ENCODE measurements at regions not wholly inside any gene's neighbourhood (a gene's known extent, or its start where the extent isn't known, plus 50 kb on each side); places are given as distances from the start of the nearest gene placed in this dataset.

DNA sequence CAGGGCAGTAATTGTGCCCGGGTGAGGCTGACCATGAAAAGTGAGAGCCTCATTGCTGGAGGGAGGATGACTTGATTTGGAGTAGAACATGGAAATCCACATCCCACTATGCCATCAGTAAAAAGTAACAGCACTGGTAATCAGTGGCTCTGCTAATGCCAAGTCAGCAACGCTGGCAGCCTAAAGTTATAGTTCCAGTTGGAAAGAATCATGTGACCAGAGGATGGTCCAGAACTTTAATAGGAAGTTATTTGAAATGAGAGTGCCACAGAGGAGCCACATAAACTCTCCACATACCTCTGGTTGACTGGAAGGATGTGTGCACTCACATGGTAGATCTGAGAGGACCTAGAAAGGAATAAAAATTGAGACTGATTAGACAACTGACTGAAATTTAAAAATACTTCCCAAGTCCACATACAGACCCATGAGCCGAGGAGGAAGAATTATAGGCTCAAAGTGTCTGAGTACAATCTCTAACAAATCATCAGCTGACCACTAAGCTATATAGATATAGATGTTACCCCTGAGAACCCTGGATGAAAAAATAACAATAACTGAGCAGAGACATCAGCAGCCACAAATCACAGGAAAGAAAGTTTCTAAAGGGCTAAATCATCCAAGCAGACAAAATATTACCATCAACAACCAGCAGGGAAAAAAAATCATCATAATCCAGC lies 346.8 kb downstream of the STK39 start:
- TF ChIP-seq, protein P1, sequence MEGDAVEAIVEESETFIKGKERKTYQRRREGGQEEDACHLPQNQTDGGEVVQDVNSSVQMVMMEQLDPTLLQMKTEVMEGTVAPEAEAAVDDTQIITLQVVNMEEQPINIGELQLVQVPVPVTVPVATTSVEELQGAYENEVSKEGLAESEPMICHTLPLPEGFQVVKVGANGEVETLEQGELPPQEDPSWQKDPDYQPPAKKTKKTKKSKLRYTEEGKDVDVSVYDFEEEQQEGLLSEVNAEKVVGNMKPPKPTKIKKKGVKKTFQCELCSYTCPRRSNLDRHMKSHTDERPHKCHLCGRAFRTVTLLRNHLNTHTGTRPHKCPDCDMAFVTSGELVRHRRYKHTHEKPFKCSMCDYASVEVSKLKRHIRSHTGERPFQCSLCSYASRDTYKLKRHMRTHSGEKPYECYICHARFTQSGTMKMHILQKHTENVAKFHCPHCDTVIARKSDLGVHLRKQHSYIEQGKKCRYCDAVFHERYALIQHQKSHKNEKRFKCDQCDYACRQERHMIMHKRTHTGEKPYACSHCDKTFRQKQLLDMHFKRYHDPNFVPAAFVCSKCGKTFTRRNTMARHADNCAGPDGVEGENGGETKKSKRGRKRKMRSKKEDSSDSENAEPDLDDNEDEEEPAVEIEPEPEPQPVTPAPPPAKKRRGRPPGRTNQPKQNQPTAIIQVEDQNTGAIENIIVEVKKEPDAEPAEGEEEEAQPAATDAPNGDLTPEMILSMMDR (IDR thresholded peaks at IDR 0.05; ENCODE audit: unreplicated experiment in 3 of 3) = no peak
- Mint-ChIP-seq H3K27ac (no peak overlapping the region), H3K4me1 (no peaks in the 10 kb centered on the region), H3K9me3 (peaks cover 4% of the 10 kb centered on the region), H3K36me3 (ENCODE audit: low read depth) (no peaks in the 10 kb centered on the region), H3K27me3 (ENCODE audit: low read depth) (peaks cover 6% of the 10 kb centered on the region), H3K4me3 (no peak overlapping the region)

DNA sequence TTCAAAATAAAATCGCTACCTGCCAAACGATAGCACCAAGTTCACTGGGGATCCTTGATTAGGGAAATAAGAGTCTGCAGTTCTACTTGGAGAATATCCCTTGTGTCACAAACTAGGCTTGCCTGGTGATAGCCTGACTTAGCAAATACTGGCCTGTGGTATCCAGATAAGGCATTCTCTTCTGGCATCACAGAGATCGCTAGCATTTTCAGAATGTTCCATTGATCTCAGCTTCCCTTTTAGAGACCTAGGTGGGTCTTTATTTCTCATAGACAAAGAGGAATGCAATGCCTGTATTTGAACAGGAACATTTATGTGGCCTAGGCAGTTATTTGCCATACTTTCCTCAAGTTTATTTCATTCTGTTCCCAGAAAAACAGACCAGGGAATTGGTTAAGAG lies 349.1 kb downstream of the STK39 start:
- no peaks in the 10 kb centered on the region for H3K4me1 Mint-ChIP-seq
- no peaks in the 10 kb centered on the region for H3K36me3 Mint-ChIP-seq (ENCODE audit: low read depth)
- H3K4me3 Mint-ChIP-seq = no peak overlapping the region
- H3K27ac Mint-ChIP-seq = no peak overlapping the region
- H3K27me3 Mint-ChIP-seq (ENCODE audit: low read depth) = peaks cover 6% of the 10 kb centered on the region
- TF ChIP-seq, protein P1 (IDR thresholded peaks at IDR 0.05; ENCODE audit: unreplicated experiment in 3 of 3) = no peak
- peaks cover 7% of the 10 kb centered on the region for H3K9me3 Mint-ChIP-seq

DNA sequence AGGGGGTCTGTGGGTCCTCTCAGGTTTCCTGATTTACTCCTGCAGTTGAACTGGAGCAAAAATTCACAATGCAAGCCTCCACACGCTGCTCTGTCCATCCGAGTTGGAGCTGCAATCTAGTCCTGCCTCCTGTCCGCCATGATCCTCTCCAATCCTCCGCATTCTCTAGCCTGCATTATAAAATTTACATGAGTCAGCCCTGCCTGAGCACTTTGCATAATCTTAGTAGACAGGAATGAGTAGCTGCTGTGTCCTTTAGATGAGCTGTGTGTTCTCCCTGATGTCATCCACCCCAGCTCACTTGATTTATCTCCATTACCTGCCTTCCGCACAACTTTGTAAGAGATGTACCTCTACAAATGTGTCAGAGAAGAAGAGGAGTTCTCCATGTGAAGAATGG lies 355.6 kb downstream of the STK39 start:
- Mint-ChIP-seq H3K4me3 (no peak overlapping the region), H3K27ac (no peak overlapping the region), H3K27me3 (ENCODE audit: low read depth) (peaks cover 6% of the 10 kb centered on the region), H3K36me3 (ENCODE audit: low read depth) (no peaks in the 10 kb centered on the region), H3K9me3 (peaks cover 57% of the 10 kb centered on the region), H3K4me1 (no peaks in the 10 kb centered on the region)
- TF ChIP-seq, protein P1 (IDR thresholded peaks at IDR 0.05; ENCODE audit: unreplicated experiment in 3 of 3) = no peak

DNA sequence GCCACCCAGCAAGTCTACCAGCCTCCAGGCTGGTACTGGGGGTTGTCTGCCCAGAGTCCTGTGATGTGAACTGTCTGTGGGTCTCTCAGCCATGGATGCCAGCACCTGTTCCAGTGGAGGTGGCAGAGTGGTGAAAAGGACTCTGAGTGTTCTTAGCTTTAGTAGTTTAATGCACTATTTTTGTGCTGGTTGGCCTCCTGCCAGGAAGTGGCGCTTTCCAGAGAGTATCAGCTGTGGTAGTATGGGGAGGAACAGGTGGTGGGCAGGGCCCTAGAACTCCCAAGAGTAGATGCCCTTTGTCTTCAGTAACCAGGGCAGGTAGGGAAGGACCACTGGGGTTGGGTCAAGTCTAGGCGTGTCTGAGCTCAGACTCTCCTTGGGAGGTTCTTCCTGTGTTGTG lies 356.7 kb downstream of the STK39 start:
- H3K4me1 Mint-ChIP-seq = no peaks in the 10 kb centered on the region
- peaks cover 6% of the 10 kb centered on the region for H3K27me3 Mint-ChIP-seq (ENCODE audit: low read depth)
- H3K36me3 Mint-ChIP-seq (ENCODE audit: low read depth) = no peaks in the 10 kb centered on the region

DNA sequence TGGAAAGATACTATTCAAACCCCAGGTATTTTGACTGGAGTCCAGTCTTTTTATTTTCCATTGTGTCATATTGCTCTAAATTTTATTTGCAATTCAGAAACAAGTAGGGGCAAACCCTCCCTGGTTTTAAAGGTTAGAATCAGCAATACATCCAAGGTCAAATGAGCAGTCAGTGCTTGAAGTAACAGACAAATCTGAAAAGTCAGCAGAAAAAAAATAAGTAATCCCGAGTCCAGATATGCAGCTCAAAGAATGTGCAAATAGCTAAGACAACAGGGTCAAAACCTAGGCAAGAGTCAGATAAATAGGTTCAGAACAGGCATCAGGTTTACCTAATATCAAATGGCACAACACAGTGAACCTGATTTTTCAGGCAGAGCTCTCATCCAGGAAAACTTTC lies 367.0 kb downstream of the STK39 start:
- Mint-ChIP-seq H3K4me1 (no peaks in the 10 kb centered on the region), H3K27me3 (ENCODE audit: low read depth) (no peaks in the 10 kb centered on the region), H3K4me3 (no peak overlapping the region), H3K27ac (no peak overlapping the region), H3K36me3 (ENCODE audit: low read depth) (no peaks in the 10 kb centered on the region), H3K9me3 (peaks cover under 1% of the 10 kb centered on the region)
- TF ChIP-seq, protein P1 (IDR thresholded peaks at IDR 0.05; ENCODE audit: unreplicated experiment in 3 of 3) = no peak

More for the DNA sequence above, 356.7 kb downstream of the STK39 start:
- Mint-ChIP-seq H3K27ac (no peak overlapping the region), H3K9me3 (peaks cover 53% of the 10 kb centered on the region), H3K4me3 (no peak overlapping the region)
- TF ChIP-seq, protein P1 (IDR thresholded peaks at IDR 0.05; ENCODE audit: unreplicated experiment in 3 of 3) = no peak

DNA sequence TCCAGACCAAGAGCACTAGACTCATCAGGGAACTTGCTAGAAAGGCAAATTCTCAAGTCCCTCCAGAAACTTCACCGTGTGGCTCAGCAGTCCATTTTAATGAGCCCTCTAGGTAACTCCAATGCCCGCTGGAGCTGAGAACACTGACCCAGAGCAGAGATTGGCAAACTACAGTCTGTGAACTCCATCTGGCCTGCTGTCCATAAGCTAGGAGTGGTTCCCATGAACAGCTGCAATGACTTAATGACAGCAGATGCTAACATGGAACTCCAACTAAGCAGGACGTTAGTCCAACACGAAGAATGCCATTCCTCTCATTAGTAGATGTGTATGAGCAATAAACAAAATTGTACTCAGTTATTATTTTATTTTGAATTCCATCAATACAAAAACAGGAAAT lies 371.9 kb downstream of the STK39 start:
- Mint-ChIP-seq H3K27ac (no peak overlapping the region), H3K36me3 (ENCODE audit: low read depth) (peaks cover 12% of the 10 kb centered on the region), H3K4me1 (peaks cover 8% of the 10 kb centered on the region), H3K9me3 (no peaks in the 10 kb centered on the region), H3K27me3 (ENCODE audit: low read depth) (no peaks in the 10 kb centered on the region), H3K4me3 (no peak overlapping the region)
- TF ChIP-seq, protein P1 (IDR thresholded peaks at IDR 0.05; ENCODE audit: unreplicated experiment in 3 of 3) = no peak
